H9 (cell line): ENCODE measurements at regions not wholly inside any gene's neighbourhood (a gene's known extent, or its start where the extent isn't known, plus 50 kb on each side); places are given as distances from the start of the nearest gene placed in this dataset.

Experiments used
- DNase-seq: peaks from one replicate; pipeline ENCODE4 v3.0.0-alpha.2; 2017
- H2AFZ ChIP-seq: one replicate; pipeline ENCODE4 v1.6.1; 2013; ENCODE audit warnings: mild to moderate bottlenecking, low read length, control low read depth, moderate library complexity
- H2AK5ac ChIP-seq: 2 replicates; pipeline ENCODE4 v1.6.1; 2013; ENCODE audit warnings: low read length, control low read depth, mixed read lengths; ENCODE audit not compliant: insufficient read length
- H2BK120ac ChIP-seq: one replicate; pipeline ENCODE4 v1.6.1; 2013; ENCODE audit warnings: low read depth, mild to moderate bottlenecking, low read length, control low read depth, inconsistent platforms; ENCODE audit not compliant: poor library complexity, severe bottlenecking
- H2BK12ac ChIP-seq: 2 replicates; pipeline ENCODE4 v1.6.1; 2013; ENCODE audit warnings: low read length, control low read depth, mixed read lengths, low read depth; ENCODE audit not compliant: insufficient read length
- H2BK15ac ChIP-seq: 2 replicates; pipeline ENCODE4 v1.6.1; 2013; ENCODE audit warnings: low read depth, low read length, control low read depth
- H2BK20ac ChIP-seq: one replicate; pipeline ENCODE4 v1.6.1; 2013; ENCODE audit warnings: low read depth, mild to moderate bottlenecking, low read length, control low read depth, inconsistent platforms; ENCODE audit not compliant: poor library complexity, severe bottlenecking
- H2BK5ac ChIP-seq: 2 replicates; pipeline ENCODE4 v1.6.1; 2013; ENCODE audit warnings: low read length, control low read depth, mixed read lengths; ENCODE audit not compliant: insufficient read length
- H3K14ac ChIP-seq: 2 replicates; pipeline ENCODE4 v1.6.1; 2013; ENCODE audit warnings: low read length, control low read depth; ENCODE audit not compliant: insufficient read depth
- H3K18ac ChIP-seq: 2 replicates; pipeline ENCODE4 v1.6.1; 2013; ENCODE audit warnings: low read depth, mild to moderate bottlenecking, mixed read lengths, low read length, control low read depth; ENCODE audit not compliant: insufficient read length
- H3K23ac ChIP-seq: 2 replicates; pipeline ENCODE4 v1.6.1; 2013; ENCODE audit warnings: low read length, control low read depth, mixed read lengths, low read depth; ENCODE audit not compliant: insufficient read length
- H3K23me2 ChIP-seq: 2 replicates; pipeline ENCODE4 v1.6.1; 2013; ENCODE audit warnings: low read depth, mild to moderate bottlenecking, mixed read lengths, low read length, control low read depth; ENCODE audit not compliant: insufficient read length, poor library complexity, severe bottlenecking
- H3K27ac ChIP-seq: 2 replicates; pipeline ENCODE4 v1.5.1; 2013; ENCODE audit warnings: low read length, control low read depth, mixed read lengths, low read depth; ENCODE audit not compliant: insufficient read length
- H3K27me3 ChIP-seq: 2 replicates; pipeline ENCODE4 v1.6.1; 2013; ENCODE audit warnings: low read length, control low read depth, inconsistent platforms; ENCODE audit not compliant: insufficient read depth
- H3K4ac ChIP-seq: 2 replicates; pipeline ENCODE4 v1.6.1; 2013; ENCODE audit warnings: low read depth, mild to moderate bottlenecking, control low read depth, inconsistent platforms, low read length, moderate library complexity
- H3K4me1 ChIP-seq: 2 replicates; pipeline ENCODE4 v1.6.1; 2013; ENCODE audit warnings: low read length, control low read depth, inconsistent platforms; ENCODE audit not compliant: insufficient read depth
- H3K4me2 ChIP-seq: 2 replicates; pipeline ENCODE4 v1.6.1; 2013; ENCODE audit warnings: low read length, control low read depth, mixed read lengths; ENCODE audit not compliant: insufficient read length, insufficient read depth
- H3K56ac ChIP-seq: 2 replicates; pipeline ENCODE4 v1.6.1; 2013; ENCODE audit warnings: low read depth, mild to moderate bottlenecking, mixed read lengths, low read length, control low read depth; ENCODE audit not compliant: insufficient read length
- H3K79me1 ChIP-seq: 2 replicates; pipeline ENCODE4 v1.6.1; 2013; ENCODE audit warnings: low read depth, mild to moderate bottlenecking, moderate library complexity, low read length, control low read depth, inconsistent platforms; ENCODE audit not compliant: insufficient read depth, poor library complexity, severe bottlenecking
- H3K79me2 ChIP-seq: 2 replicates; pipeline ENCODE4 v1.6.1; 2013; ENCODE audit warnings: low read length, control low read depth, inconsistent platforms; ENCODE audit not compliant: insufficient read depth
- H3K9ac ChIP-seq: 2 replicates; pipeline ENCODE4 v1.6.1; 2013; ENCODE audit warnings: low read length, control low read depth, mixed read lengths; ENCODE audit not compliant: insufficient read length; ENCODE audit errors: extremely low read depth
- H3K9me3 ChIP-seq: one replicate; pipeline ENCODE4 v1.6.1; 2013; ENCODE audit warnings: low read depth, low read length, inconsistent platforms; ENCODE audit not compliant: control insufficient read depth
- H3T11ph ChIP-seq: one replicate; pipeline ENCODE4 v1.6.1; 2013; ENCODE audit warnings: mild to moderate bottlenecking, low read length, control low read depth, inconsistent platforms
- H4K20me1 ChIP-seq: one replicate; pipeline ENCODE4 v1.6.1; 2013; ENCODE audit not compliant: control insufficient read depth, insufficient read length, insufficient read depth
- H4K5ac ChIP-seq: 2 replicates; pipeline ENCODE4 v1.6.1; 2013; ENCODE audit warnings: low read depth, mild to moderate bottlenecking, mixed read lengths, low read length, control low read depth; ENCODE audit not compliant: insufficient read length
- H4K8ac ChIP-seq: replicated peaks from 2 replicates; pipeline ENCODE4 v1.6.1; 2013; ENCODE audit warnings: low read length, control low read depth, mixed read lengths, low read depth; ENCODE audit not compliant: insufficient read length
- H4K91ac ChIP-seq: 2 replicates; pipeline ENCODE4 v1.6.1; 2013; ENCODE audit warnings: low read depth, mild to moderate bottlenecking, moderate library complexity, mixed read lengths, low read length, control low read depth; ENCODE audit not compliant: insufficient read length
- H3K27ac Mint-ChIP-seq, 3 experiments: 2 replicates in 2 of 3; 3 replicates in 1 of 3; pipeline ENCODE4 v1.8.0; 2020 to 2021; ENCODE audit warnings: mixed read lengths in 3 of 3, mild to moderate bottlenecking in 1 of 3, moderate library complexity in 1 of 3
- H3K27me3 Mint-ChIP-seq: 2 replicates; pipeline ENCODE4 v1.8.0; 2021; ENCODE audit warnings: low read depth, mild to moderate bottlenecking, moderate library complexity, mixed read lengths
- H3K36me3 Mint-ChIP-seq, 3 experiments: 2 replicates in 2 of 3; 3 replicates in 1 of 3; pipeline ENCODE4 v1.8.0; 2020 to 2021; ENCODE audit warnings: low read depth in 3 of 3, mixed read lengths in 3 of 3; ENCODE audit not compliant: insufficient read depth in 1 of 3
- H3K4me1 Mint-ChIP-seq, 2 experiments: 2 replicates each; pipeline ENCODE4 v1.8.0; 2020; ENCODE audit warnings: mixed read lengths in 2 of 2
- H3K4me3 Mint-ChIP-seq, 2 experiments: 2 replicates in 1 of 2; 3 replicates in 1 of 2; pipeline ENCODE4 v1.8.0; 2020 to 2021; ENCODE audit warnings: mild to moderate bottlenecking in 2 of 2, mixed read lengths in 2 of 2, moderate library complexity in 1 of 2
- H3K9me3 Mint-ChIP-seq, 2 experiments: 2 replicates in 1 of 2; 3 replicates in 1 of 2; pipeline ENCODE4 v1.8.0; 2020; ENCODE audit warnings: mild to moderate bottlenecking in 2 of 2, mixed read lengths in 2 of 2, moderate library complexity in 1 of 2
- CTCF ChIP-seq: fragments of 200-600 bp; sonication (generic); conservative IDR thresholded peaks from 3 replicates; pipeline ENCODE4 v1.8.0; 2021; ENCODE audit warnings: antibody characterized with exemption, mild to moderate bottlenecking
- WGBS: extraction: QIAGEN DNeasy Blood & Tissue Kit; methylation state at CpG from one replicate; pipeline ENCODE4 v1.1.7; 2013; ENCODE audit warnings: missing lambda C conversion rate, low lambda C conversion rate, mixed read lengths; ENCODE audit not compliant: insufficient read length; ENCODE audit errors: extremely low coverage; 5-methylcytosine and 5-hydroxymethylcytosine counted together

DNA sequence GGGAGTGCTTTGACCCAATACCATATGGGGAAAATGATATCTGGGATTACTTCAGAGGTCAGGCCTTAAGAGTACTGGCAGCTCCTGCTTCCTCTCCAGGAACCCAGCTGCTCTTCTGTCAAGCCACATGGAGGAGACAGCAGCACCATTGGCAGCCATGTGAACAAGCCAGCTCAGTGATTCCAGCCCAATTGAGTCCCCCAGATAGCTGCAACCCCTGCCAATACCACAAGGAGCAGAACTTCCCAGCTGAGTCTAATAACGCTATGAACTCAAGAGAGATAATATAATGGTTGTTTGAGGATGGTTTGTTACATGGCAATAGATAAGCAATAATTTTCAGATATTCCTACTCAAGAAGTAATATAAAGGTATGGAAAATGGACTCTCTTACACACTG is 126.8 kb upstream of the CPNE4 start:
- peak; percentile 45 for TF ChIP-seq CTCF

More for the DNA sequence above, 126.8 kb upstream of the CPNE4 start:
- Histone ChIP-seq H4K91ac (no peak overlapping the region), H3K14ac (no peak overlapping the region), H2BK120ac (no peak overlapping the region), H4K5ac (no peak overlapping the region), H3K79me2 (no peaks in the 10 kb centered on the region), H3K9me3 (no peaks in the 10 kb centered on the region), H3K23me2 (no peaks in the 10 kb centered on the region), H3K79me1 (no peaks in the 10 kb centered on the region), H3K4me1 (no peaks in the 10 kb centered on the region), H2BK12ac (no peak overlapping the region), H2BK20ac (no peak overlapping the region), H3K27me3 (no peaks in the 10 kb centered on the region), H3K9ac (no peak overlapping the region), H2BK5ac (no peak overlapping the region), H2AFZ (no peak overlapping the region), H3K4ac (no peak overlapping the region), H3K27ac (no peak overlapping the region), H3T11ph (no peak overlapping the region), H3K4me2 (no peak overlapping the region), H3K23ac (no peak overlapping the region), H2AK5ac (no peak overlapping the region), H3K56ac (no peak overlapping the region), H4K8ac (no peak overlapping the region), H3K18ac (no peak overlapping the region), H4K20me1 (no peaks in the 10 kb centered on the region), H2BK15ac (no peak overlapping the region)
- H3K4me1 Mint-ChIP-seq, result peaks cover 2 to 6% of the 10 kb centered on the region in 2 experiments; a peak in 2 of 4 replicates
- H3K27ac Mint-ChIP-seq, result no peak overlapping the region; a peak in 1 of 7 replicates
- no peak overlapping the region for H3K4me3 Mint-ChIP-seq
- DNase-seq, result peak; percentile 65
- no CpG with 5 or more reads among the region's 1 CpG for WGBS
- H3K36me3 Mint-ChIP-seq, result no peaks in the 10 kb centered on the region
- peaks cover 3% of the 10 kb centered on the region for H3K27me3 Mint-ChIP-seq
- no peaks in the 10 kb centered on the region for H3K9me3 Mint-ChIP-seq
